ENCODE measurements at regions not wholly inside any gene's neighbourhood (a gene's known extent, or its start where the extent isn't known, plus 50 kb on each side); places are given as distances from the start of the nearest gene placed in this dataset.

GRCh38 chr9:129377931-129378661 lies 200.0 kb upstream of the IER5L start:
- intact Hi-C loops (cut with DNase I), result no loop called here
- Histone ChIP-seq H3K27ac (no peak overlapping the region), H3K4me3 (no peak overlapping the region), H3K36me3 (ENCODE audit: insufficient read depth in 1 of 2, low read depth in 1 of 2) (no peaks in the 10 kb centered on the region), H3K27me3 (ENCODE audit: insufficient read depth in 3 of 3, low read length in 2 of 3) (no peaks in the 10 kb centered on the region), H3K4me1 (peaks cover 8% of the 10 kb centered on the region), H3K9me3 (no peaks in the 10 kb centered on the region)
- DNase-seq, result no peak
- TF ChIP-seq CTCF (IDR thresholded peaks at IDR 0.05), result no peak
- WGBS, 3 donors, result 67 to 74% (median 71%) methylated on average over 25 to 28 of the region's 28 CpGs
- ATAC-seq, result no peak

- Histone ChIP-seq H3K9me3 (no peaks in the 10 kb centered on the region), H3K4me3 (no peak overlapping the region), H3K27ac (no peak overlapping the region), H3K36me3 (ENCODE audit: insufficient read depth in 1 of 2, low read depth in 1 of 2) (no peaks in the 10 kb centered on the region), H3K4me1 (no peaks in the 10 kb centered on the region), H3K27me3 (ENCODE audit: insufficient read depth in 3 of 3, low read length in 2 of 3) (no peaks in the 10 kb centered on the region)
- WGBS, 3 donors, result 61 to 72% (median 68%) methylated on average over 5 of the region's 5 CpGs
- TF ChIP-seq CTCF (IDR thresholded peaks at IDR 0.05), result no peak
- no peak for DNase-seq
- no peak for ATAC-seq
- intact Hi-C loops (cut with DNase I), result no loop called here
These were observed 199.1 kb upstream of the IER5L start for GRCh38 chr9:129377181-129377580.

- Histone ChIP-seq H3K4me3 (no peak overlapping the region), H3K4me1 (no peaks in the 10 kb centered on the region), H3K27me3 (ENCODE audit: insufficient read depth in 3 of 3, low read length in 2 of 3) (no peaks in the 10 kb centered on the region), H3K9me3 (no peaks in the 10 kb centered on the region), H3K36me3 (ENCODE audit: insufficient read depth in 1 of 2, low read depth in 1 of 2) (no peaks in the 10 kb centered on the region), H3K27ac (no peak overlapping the region)
- intact Hi-C loops (cut with DNase I), result no loop called here
- ATAC-seq (no peak), DNase-seq (no peak)
- TF ChIP-seq CTCF (IDR thresholded peaks at IDR 0.05), result no peak
- 87 to 93% (median 91%) methylated on average over 5 of the region's 5 CpGs for WGBS, 3 donors
These were observed 197.8 kb upstream of the IER5L start for GRCh38 chr9:129375845-129376244.

DNA sequence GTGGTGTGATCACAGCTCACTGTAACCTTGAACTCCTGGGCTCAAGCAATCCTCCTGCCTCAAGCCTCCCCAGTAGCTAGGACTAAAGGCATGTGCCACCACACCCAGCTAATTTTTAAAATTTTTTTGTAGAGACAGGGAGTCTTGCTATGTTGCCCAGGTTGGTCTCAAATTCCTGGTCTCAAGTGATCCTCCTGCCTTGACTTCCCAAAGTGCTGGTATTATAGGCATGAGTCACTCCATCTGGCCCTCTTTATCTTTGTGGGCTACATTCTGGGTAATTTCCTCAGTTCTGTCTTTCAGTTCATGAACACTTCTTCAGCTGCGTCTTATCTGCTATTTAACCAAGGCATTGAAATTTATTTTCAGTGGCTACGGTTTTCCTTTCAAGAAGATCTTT lies 196.6 kb upstream of the IER5L start:
- 93 to 97% (median 94%) methylated on average over 2 of the region's 2 CpGs for WGBS, 3 donors
- ATAC-seq (no peak), DNase-seq (no peak)
- no peak overlapping the region for H3K4me3 ChIP-seq
- H3K27me3 ChIP-seq (ENCODE audit: insufficient read depth in 3 of 3, low read length in 2 of 3), result no peaks in the 10 kb centered on the region
- H3K4me1 ChIP-seq, result no peaks in the 10 kb centered on the region
- H3K27ac ChIP-seq, result no peak overlapping the region
- TF ChIP-seq CTCF (IDR thresholded peaks at IDR 0.05), result no peak
- intact Hi-C loops (cut with DNase I), result no loop called here
- peaks cover 4% of the 10 kb centered on the region for H3K9me3 ChIP-seq
- H3K36me3 ChIP-seq (ENCODE audit: insufficient read depth in 1 of 2, low read depth in 1 of 2), result no peaks in the 10 kb centered on the region

DNA sequence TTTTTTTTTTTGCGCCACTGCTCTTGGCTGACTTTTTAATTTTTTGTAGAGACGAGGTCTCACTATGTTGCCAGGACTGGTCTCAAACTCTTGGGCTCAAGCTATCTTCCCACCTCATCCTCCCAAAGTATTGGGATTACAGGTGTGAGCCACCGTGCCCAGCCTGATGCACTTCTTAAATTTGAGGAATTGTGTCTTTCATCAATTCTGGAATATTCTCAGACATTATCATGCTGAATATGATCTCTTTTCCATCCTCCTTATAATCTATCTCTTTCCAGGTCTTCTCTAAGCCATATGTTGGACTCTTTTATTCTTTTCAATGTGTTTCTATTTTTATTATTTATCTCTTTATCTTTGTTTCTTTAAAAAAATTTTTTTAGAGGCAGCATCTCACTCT lies 196.2 kb upstream of the IER5L start:
- Histone ChIP-seq H3K27me3 (ENCODE audit: insufficient read depth in 3 of 3, low read length in 2 of 3) (no peaks in the 10 kb centered on the region), H3K9me3 (peaks cover 4% of the 10 kb centered on the region), H3K36me3 (ENCODE audit: insufficient read depth in 1 of 2, low read depth in 1 of 2) (no peaks in the 10 kb centered on the region), H3K4me3 (no peak overlapping the region), H3K4me1 (no peaks in the 10 kb centered on the region), H3K27ac (no peak overlapping the region)
- DNase-seq (no peak), ATAC-seq (no peak)
- intact Hi-C loops (cut with DNase I), result no loop called here
- WGBS, 3 donors, result 90 to 94% (median 93%) methylated on average over 3 of the region's 3 CpGs
- no peak for TF ChIP-seq CTCF (IDR thresholded peaks at IDR 0.05)

Measured in psoas muscle (tissue), 7 donors.